GM18870 (cell line): ENCODE measurements at regions not wholly inside any gene's neighbourhood (a gene's known extent, or its start where the extent isn't known, plus 50 kb on each side); places are given as distances from the start of the nearest gene placed in this dataset.

Experiments
- ATAC-seq: cut with Tn5 transposase; IDR thresholded peaks from one replicate; pipeline ENCODE4 v1.9.1; 2021; ENCODE audit warnings: moderate library complexity; ENCODE audit not compliant: unreplicated experiment

DNA sequence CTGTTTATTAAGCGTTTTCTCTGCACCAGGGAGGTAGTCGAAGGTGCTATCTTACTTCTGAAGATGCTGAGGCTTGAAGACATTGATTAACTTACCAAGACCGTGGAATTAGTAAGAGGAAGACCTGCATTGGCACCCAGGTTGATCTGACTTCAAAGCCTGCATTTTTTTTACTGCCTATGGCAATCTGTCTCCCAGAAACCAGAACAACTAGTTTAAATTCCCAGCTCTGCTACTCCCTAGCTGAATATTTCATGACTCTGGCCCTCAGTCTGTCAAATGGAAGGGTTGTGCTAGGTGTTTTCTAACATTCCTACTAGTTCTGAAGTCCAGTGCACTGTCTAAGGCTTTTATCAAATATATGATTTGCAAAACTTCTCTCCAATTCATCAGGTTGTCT lies 52.0 kb upstream of the GRAMD1B start:
- no peak for ATAC-seq

- no peak for ATAC-seq
Measured at GRCh38 chr11:123377355-123377754, 52.7 kb upstream of the GRAMD1B start.

DNA sequence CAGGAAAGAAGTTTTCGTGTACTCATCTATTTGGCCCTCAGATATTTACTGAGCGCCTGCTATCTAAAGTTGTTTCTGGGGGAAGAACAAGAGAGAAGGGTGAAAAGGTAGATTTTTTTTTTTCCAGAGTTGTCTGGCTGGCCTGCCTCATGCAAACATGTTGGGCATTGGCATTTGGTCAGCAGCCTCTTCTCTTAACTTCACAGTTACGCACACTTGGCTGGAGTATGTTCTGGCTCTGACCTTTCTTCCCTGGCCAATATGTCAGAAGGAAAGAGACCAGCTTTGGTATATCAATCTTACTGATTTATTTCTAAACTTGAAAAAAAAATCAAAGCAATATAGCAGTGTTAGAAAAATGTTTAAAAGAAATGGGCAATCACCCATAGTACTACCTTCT lies 54.2 kb upstream of the GRAMD1B start:
- ATAC-seq, result no peak

- ATAC-seq, result no peak
Measured at GRCh38 chr11:123374622-123374968, 55.5 kb upstream of the GRAMD1B start.

DNA sequence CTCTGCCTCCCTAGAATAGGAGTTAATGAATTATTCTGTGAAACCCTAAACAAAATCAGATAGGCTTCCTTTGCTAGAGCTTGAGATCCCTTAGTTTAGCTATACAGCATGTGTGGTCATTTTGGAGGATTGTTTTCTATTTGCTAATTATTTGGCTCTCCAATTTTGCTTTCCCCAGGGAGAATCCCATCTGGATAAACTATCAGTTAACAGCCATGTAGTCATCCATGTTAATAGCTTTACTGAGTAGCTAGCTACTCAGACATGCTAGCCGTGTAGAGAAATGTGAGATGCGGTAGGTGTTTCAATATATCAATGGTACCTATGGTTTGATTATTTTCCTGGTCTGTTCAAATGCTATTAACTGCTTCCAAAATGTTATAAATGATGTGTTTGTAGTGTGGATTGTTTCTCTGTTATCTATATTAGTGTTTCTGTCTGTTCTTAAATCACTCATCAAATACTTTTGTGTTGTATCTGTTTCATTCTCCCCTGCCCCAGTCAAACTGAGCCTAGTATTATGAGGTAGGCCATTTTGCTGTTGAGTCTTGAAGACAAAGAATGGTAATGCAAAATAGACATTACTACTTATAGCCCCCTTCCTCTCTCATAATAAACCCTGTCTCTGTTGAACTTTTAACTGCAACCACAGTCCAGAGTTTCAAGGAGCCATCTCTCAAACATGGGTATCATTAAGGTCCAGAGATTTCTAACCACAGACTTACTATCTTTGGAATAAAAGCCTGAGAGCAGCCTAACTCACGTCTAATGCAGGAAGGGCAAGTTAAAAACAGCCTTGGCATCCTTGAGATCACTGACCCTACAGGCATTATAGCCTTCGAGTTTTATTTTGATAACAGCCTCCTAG lies 56.1 kb upstream of the GRAMD1B start:
- no peak for ATAC-seq

DNA sequence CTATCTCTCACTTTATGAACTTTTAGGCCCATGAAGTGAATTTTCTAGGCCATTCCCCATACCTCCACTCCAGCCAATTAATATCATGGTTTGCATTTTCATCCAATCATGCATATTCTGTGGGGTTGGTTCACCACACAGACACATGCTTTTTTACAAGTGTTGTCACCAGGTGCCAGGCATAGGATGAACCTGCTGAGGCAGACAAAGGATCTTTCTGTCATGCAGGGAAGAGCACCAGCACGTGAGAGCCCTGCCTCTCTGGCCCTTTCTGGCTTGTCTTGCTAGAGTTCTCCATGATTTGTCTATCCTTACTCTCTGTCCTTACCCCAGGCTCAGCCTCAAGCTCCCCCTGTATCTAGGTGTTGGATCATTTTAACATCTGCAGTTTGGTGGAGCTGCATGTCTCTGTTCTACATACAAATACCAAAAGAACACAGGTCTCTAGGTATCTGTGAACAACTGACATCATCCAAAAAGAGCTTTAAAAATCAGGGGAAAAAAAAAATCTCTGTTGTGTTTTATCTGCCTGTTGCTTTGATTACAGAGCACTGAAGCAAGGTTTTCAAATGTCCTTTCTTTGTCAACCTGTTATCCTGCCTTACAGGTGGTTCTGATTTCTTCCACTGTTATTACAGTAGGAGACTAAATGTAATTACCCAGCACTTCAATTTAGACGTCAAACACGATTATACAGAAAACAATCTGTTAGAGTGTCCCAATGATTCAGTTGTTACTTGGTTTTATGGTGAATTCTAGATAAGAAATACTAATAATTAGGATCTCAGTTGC lies 58.4 kb upstream of the GRAMD1B start:
- no peak for ATAC-seq

DNA sequence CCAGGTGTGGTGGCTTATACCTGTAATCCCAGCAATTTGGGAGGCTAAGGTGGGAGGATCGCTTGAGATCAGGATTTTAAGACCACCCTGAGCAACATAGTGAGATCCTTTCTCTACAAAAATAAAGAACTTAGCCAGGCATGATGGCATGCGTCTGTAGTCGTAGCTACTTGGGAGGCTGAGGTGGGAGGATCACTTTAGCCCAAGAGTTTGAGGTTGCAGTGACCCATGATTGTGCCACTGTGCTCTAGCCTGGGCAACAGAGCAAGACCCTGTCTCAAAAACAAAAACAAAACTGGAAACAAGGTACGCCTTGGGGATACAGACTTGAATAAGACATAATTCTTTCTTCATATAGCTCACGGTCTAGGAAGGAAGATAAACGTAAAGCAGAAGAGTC lies 63.1 kb upstream of the GRAMD1B start:
- ATAC-seq, result no peak

- no peak for ATAC-seq
Measured at GRCh38 chr11:123365955-123366354, 64.1 kb upstream of the GRAMD1B start.

- no peak for ATAC-seq
Measured at GRCh38 chr11:123364080-123364479, 66.0 kb upstream of the GRAMD1B start.

DNA sequence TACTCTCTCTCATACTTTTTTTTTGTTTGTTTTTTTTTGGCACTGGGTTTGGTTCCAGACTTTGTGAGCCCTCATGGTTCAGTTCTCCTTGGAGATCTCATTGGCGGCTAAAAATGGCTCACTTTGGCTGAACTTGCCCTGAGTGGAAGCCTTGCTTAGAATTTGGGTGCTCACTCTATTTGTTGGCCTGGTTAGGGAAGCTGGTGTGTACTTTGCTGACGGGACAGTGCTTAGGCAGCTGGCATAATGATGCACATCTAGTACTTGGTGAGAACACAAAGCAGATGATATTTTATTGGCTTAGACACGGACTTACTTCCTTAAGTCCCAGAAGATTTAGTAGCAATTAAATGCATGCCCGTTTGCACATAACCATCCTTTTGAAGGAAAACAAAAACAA lies 66.5 kb upstream of the GRAMD1B start:
- ATAC-seq, result no peak

DNA sequence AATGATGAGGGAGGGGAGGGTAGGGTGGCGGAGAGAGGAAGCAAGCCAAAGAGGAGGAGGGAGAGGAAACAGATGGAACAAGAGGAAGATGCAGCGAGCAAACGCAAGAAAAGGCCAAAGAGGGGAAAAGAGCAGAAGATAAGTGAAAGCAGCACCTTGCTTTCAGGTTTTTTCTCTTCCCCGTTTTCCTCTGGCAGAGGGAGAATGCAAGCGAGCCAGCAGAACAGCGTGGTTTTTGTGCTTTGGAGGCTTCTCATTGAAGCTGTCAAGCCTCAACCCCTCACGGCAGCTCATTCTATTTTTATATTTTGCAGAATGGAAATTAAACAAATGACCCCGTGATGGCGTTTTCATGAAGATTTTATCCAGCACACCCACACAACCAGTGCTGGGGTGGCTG lies 67.1 kb upstream of the GRAMD1B start:
- ATAC-seq, result no peak

GRCh38 chr11:123362186-123362585 lies 67.9 kb upstream of the GRAMD1B start:
- ATAC-seq, result no peak

DNA sequence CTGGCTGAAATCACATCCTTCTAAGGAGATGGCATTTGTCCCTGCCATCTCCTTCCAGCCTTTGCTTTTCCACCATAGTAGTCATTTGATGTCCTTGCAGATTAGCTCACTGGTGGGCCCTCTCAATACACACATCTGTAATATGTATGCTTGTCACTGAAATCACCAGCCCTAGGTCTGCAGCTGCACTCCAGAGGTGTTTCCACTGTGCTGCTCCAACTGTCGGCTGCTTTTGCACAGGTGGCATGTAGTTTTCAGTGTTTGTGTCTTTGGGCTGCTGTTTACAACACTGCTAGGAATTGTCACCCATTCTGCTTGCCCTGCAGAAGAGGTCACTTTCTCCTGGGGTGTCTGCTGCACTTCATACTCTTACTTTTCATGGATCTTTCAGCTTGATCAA lies 69.0 kb upstream of the GRAMD1B start:
- no peak for ATAC-seq

DNA sequence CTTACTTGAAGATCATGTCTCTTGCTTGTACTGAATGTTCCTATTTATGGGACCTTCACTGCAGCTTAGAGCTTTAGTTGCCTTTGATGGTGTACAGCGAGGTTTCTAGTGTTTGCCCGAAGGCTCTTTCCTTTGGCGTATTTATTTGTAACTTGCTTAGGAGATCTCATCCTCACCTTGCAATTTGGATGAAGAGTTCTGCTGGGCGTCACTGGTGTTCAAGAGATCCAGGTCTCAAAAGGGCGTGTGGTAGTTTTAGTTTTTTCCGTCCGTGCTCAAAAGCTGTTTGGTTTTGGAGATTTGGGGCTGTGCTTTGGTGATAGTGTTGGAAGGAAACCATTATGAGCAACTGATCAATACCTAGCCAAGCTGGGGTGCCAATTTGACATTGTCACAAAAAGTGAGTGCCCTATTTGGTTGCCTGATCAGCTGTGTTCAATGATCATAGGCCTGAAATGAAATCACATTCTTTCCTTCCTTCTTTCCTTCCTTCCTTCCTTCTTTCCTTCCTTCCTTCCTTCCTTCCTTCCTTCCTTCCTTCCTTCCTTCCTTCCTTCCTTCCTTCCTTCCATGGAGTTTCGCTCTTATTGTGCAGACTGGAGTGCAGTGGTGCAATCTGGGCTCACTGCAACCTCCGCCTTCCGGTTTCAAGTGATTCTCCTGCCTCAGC lies 69.7 kb upstream of the GRAMD1B start:
- no peak for ATAC-seq

DNA sequence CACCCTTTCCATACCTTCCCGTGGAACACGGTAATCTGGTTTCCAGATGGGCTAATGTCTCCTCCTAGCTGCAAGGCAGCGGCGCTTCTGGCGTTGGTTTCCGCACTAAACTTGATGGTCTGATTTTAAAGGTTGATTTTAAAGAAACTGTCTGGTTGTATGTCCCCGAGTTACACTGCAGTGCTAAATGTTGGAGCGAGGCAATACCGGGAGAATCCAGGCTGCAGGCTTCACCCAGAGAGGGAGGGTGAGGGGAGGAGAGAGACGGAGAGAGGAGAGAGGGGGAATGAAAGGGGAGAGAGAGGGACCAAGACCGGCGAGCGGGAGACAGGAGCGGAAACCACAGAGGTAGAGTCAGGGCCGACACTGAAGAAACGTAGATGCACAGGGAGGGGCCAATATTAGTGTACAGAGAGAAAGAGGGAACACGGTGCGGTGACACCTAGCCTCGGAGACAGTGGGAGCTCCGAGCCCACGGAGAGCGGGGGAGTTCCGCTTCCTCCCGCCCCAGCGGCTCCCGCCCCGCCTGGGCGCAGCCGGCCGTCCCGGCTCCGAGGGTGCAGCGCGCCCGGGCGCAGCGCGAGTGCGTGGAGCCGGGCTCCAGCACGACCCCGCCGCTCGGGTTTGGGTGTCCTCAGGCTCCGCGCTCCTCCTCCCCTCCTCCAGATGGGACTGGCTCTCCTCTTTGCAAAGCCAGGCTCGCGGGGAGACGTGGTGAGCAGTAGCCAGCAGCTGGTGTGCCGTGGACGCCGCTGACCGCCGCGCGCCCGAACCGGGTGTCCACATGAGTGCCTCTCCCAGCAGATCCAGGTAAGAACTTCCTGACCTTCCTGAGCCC lies 71.9 kb upstream of the GRAMD1B start:
- no peak for ATAC-seq

DNA sequence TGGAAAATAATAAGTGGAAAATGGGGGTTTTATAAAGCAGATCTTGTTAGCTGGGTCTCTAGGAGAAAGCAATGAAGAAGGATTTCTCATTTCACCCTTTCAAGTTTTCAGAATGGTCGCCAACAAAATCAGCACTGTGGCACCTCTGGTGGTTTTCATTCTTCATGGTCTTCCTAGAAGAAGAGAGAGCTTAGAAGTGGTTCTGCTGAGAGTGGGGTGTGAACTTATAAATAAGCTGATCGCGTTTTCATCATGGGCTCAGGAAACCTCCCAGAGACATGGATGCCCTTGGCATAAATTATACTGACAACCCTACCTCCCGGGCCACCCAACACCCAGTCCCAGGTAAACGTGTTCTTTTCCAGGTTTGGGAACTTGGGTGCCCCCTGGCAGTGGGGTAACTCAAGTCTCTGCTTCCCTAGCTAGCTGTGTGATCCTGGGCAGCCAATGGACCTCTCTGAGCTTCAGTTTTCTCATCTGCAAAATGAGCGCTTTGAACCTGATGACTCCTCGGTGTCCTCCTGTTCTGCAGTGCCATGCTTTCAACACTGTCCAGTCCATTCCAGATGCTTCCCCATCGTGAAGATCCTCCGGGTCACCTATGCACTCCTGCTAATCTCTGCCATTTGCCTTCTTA lies 72.6 kb upstream of the GRAMD1B start:
- no peak for ATAC-seq

DNA sequence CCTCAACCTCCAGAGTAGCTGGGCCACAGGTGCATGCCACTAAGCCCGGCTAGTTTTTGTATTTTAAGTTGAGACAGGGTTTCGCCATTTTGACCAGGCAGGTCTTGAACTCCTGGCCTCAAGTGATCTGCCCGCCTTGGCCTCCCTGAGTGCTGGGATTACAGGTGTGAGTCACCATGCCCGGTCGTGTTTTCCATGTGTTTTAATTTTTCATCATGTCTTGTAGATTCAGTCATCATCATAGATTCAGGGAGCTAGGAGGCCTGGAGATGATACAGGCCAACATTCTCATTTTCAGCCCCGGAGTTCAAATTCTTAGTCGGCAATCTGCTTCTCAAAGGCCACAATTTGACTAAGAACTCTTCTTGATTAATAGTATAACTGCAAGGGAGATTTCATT lies 73.5 kb upstream of the GRAMD1B start:
- no peak for ATAC-seq

DNA sequence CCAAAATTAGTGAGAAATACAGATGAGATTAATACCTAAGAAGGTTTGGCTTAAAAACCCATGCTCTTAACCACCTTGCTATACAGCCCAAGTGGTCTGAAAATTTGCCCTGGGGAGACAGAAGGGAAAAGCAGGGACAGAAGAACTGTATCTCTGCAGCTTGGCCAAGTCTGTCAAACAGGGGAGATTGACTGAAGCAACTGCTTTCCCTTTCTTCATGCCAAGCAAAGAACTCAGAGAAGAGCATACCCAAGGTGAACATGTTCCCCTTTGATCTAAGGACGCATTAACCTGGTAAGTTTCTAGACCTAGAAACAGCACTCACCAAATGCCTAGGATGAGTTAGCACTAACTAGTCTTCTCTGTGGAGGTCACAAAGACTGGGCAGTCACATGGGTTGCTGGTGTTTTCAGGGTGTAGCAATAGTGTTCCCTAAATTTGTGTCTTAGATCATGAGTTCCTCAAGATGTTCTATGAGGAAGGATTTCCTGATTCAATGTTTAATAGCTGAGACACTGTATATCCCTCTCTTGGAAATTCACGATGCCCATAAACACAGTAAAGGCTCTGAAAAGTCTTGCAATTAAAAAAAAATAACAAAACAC lies 75.6 kb upstream of the GRAMD1B start:
- no peak for ATAC-seq

GRCh38 chr11:123351375-123351774 lies 78.7 kb upstream of the GRAMD1B start:
- ATAC-seq, result no peak

DNA sequence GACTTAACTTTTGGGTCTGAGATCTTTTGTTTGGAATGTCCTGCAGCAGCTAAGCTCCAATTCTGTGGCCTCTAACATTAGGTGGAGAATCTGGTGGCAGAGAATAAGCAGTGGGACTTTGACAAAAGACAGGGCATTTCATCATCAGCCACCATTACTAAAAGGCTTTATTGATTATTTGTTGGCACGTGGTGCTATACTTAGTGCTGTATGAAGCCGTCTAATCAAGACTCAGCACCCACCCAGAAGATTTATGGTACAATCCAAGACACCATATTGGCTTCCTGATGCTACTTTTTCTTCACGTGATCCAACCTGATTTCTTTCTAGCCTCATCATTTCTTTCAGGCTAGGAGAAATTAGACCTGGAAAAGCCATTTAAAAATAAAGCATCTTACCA lies 80.7 kb upstream of the GRAMD1B start:
- ATAC-seq, result no peak
